ENCODE measurements at regions not wholly inside any gene's neighbourhood (a gene's known extent, or its start where the extent isn't known, plus 50 kb on each side); places are given as distances from the start of the nearest gene placed in this dataset.

DNA sequence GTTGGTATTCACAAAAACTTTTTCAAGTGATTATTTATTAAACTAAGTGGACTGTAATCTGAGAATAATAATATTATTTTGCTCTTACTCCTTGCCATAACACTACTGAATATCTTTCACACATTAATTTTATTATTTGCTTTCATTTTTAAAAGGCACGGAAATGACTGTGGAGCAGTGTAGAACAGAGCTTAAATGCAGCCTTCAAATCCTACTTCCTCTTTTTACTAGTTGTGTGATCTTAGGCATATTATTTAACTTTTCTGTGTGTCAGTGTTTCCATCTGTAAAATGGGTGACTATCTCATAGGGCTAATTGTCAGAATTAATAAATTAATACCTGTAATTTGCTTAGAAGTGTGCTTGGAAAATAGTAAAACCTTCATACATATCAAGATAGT is 55.5 kb upstream of the SLC8A1 start:
- DNase-seq (ENCODE audit: low spot score): no peak

- no peak for DNase-seq (ENCODE audit: low spot score)
Observed at GRCh38 chr2:40510304-40510703, 58.4 kb upstream of the SLC8A1 start.

DNA sequence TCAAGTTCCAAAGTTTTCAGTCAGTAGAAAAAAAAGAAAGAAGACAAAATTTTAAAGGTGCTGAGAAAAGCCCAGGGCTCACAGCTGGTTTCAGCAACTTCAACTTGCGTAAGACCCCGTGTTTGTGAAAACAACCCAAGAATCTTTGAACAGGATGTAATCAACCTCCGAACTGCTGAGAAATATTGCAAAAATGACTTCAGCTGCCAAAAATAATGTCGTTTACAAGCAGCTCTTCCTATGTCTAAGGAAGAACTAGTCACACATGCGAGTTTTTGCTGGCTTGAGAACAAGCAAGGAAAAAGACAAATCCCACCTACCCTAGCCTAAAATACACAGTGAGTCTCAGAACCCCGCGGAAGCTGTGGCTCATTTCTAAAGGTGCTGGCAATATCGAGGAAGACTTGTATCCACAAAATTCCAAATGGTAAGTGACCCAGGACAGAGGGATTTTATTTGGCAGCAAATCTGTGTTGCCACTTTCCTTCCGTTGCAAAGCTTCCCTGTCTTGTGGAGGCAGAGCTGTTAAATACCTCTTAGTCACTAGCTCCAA is 59.8 kb upstream of the SLC8A1 start:
- DNase-seq (ENCODE audit: low spot score): peak; percentile 38

GRCh38 chr2:40512256-40512655 is 60.4 kb upstream of the SLC8A1 start:
- DNase-seq (ENCODE audit: low spot score): no peak

DNA sequence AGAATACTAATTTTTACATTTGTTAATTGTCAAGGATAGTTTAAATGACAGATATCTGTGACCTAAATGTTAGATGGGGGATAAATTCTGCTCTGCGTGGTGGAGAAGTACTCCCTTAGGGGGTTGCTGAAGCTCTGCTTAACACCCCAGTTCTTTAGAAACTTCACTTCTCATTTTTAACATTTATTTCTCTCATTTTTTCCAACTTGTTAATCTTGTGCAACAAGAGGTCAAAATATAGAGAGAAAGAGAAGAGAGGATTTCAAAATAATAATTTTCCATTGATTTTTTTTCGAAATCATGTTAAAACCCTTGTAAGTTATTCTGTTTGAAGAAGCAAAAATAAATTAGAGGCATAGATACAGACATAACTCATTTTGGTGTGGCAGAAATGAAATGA is 61.3 kb upstream of the SLC8A1 start:
- no peak for DNase-seq (ENCODE audit: low spot score)

DNA sequence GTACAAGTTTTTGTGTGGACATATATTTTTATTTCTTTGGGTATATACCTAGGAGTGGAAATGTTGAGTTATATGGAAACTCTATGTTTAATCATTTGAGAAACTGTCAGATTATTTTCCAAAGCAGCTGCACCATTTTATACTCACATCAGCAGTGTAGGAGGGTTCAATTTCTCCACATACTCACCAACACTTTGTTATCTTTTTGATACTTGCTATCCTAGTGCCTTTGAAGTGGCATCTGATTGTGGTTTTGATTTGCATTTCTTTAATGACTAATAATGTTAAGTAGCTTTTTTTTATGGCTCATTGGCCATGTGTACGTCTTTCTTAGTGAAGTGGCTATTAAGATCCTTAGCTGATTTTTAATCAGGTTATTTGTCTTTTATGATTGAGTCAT is 64.7 kb upstream of the SLC8A1 start:
- DNase-seq (ENCODE audit: low spot score): no peak

DNA sequence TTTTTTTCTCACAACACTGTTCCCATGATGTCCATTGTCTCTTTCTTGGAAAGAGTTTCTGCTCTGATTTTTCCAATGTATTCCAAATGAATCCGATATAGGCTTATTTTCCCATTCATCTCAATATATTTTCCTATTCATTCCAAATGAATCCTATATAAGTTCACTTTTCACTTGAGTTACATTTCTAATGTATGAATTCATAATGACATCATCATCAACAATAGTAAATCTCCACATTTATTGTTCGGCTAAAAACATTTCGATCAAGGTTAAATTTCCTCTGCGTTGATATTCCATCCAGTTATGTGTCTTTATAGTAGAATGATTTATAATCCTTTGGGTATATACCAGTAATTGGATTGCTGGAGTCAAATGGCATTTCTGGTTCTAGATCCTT is 76.7 kb upstream of the SLC8A1 start:
- DNase-seq (ENCODE audit: low spot score): no peak

DNA sequence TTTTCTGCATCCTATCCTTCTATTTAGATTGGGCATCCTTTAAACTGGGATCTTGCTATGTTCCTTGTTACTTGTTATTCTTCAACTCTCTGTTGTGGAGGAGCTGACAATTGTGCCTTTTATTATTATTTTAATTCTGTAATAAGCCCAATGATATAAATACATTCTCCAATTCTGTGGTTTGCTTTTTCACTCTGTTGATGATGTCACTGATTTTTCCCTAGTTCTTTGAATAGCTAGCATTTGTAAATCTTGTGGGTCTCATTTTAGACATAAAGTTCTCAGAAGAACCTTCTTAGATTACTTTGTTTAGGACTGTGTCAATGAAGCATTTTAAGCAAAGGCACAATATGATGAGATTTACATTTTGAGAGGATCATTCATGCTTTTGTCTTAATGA is 79.5 kb upstream of the SLC8A1 start:
- DNase-seq (ENCODE audit: low spot score): no peak

GRCh38 chr2:40534528-40534927 is 82.6 kb upstream of the SLC8A1 start:
- no peak for DNase-seq (ENCODE audit: low spot score)

GRCh38 chr2:40535972-40536371 is 84.1 kb upstream of the SLC8A1 start:
- no peak for DNase-seq (ENCODE audit: low spot score)

DNA sequence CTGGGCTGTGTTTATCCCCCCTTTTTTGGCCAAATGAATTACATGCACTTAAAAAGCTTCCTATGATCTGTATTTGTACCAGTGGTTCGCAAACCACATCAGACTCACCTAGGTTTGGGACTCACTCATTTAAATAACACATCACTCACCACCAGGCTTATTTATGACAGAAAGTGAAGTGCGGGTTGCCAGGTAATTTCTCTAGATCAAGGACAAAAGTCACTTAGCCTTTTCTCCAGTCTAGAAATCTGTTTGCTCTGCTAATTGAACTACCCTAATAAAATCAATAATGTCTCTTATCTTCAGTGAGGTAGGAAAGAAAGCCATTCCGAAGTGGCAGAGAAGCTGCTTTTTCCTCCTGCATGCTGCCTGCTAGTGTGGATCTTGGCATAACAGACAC is 88.1 kb upstream of the SLC8A1 start:
- DNase-seq (ENCODE audit: low spot score): no peak

DNA sequence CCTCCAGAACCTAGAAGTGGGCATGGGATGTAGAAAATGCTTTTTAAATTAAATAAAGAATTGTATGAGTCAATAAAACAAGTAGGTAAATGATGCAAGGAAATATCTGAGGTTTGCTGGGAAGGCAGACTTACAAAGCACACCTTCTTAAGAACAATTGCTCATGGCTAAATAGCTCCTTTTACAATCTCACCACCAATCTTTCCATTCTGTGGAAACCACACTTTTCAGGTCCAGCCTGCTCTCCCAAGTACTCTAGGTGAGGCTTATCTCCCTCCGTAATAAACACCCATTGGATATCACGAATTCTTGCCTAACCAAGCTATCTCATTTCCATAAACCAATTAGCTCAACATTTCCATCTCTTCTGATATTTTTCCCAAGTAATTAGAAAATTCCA is 91.5 kb upstream of the SLC8A1 start:
- DNase-seq (ENCODE audit: low spot score): no peak

GRCh38 chr2:40544072-40544471 is 92.2 kb upstream of the SLC8A1 start:
- DNase-seq (ENCODE audit: low spot score): no peak

DNA sequence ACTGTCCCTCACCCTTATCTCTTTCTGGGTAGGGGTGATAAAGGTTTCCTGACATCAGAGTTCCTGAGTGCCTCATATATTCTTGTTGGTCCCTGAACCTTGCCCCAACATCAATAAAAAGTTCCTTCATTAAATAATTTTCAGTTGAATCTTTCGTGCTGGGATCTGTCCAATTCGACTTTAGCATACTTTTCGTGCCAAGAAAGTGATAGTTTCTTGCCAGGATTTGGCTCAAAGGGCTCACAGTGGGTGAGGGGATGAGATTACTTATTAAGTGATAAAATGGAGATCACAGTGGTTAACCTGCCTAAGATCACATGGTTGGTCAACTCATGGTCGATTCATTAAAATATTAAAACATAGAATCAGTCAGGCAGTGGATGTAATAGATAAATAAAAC is 93.8 kb upstream of the SLC8A1 start:
- no peak for DNase-seq (ENCODE audit: low spot score)

- no peak for DNase-seq (ENCODE audit: low spot score)
Observed at GRCh38 chr2:40546439-40547191, 94.7 kb upstream of the SLC8A1 start.

DNA sequence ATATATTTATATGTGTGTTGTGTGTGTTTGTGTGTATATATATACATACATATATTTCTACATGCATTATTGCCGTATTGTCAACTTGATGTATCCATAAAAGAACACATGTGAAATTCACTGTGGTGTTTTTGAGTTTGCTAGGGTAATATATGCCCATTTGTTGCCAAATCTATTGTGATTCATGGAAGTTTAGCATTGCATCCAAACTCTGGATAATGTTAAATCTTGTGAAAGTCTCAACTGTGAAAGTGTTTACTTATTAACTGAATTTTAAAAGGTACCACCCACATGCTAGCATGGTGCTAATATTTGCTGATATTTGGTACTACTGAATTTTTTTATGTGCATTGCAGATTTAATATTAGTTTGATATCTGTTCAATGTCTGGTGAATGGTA is 96.6 kb upstream of the SLC8A1 start:
- DNase-seq (ENCODE audit: low spot score): no peak

DNA sequence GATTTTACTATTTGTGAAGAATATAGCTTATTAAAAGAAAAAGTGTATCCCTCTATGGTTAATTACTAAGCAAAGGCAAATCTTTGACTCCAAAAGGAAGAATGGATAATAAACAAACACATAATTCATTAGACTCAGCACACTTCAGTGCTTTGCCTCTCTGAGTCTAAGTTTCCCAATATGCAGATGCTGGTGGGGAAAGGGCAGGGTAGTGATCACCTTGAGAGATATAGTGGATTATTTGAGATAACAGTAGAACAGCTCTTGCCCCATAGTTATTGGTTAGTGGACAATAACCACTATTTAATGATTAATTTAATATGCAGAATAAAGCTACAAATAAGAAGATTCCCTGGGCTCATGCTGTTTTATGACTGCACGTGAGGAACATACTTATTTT is 98.2 kb upstream of the SLC8A1 start:
- no peak for DNase-seq (ENCODE audit: low spot score)

- no peak for DNase-seq (ENCODE audit: low spot score)
Observed at GRCh38 chr2:40551081-40551480, 99.2 kb upstream of the SLC8A1 start.

- peak; percentile 26 for DNase-seq (ENCODE audit: low spot score)
Observed at GRCh38 chr2:40554665-40555294, 102.9 kb upstream of the SLC8A1 start.

GRCh38 chr2:40556293-40556692 is 104.4 kb upstream of the SLC8A1 start:
- no peak for DNase-seq (ENCODE audit: low spot score)

GRCh38 chr2:40556739-40557138 is 104.8 kb upstream of the SLC8A1 start:
- DNase-seq (ENCODE audit: low spot score): no peak

GRCh38 chr2:40558761-40559160 is 106.9 kb upstream of the SLC8A1 start:
- no peak for DNase-seq (ENCODE audit: low spot score)

DNA sequence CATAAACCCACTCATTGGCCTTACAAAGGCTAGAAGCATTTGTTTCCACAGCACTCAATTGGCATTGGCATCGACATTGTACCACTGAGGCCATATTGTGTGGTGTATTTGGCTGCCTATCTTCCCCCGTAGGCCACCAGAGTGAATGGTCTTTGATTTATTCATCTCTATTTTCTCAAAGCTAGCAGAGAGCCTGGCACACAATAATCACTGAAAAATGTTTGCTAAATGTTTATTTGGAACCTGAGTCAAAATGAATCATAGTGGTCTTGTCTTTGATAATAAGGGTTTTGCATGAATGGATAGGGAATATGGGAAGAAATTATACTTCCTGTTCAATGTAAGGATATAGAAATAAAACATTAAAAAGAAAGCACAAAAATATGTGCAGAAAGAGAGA is 107.3 kb upstream of the SLC8A1 start:
- DNase-seq (ENCODE audit: low spot score): no peak

DNA sequence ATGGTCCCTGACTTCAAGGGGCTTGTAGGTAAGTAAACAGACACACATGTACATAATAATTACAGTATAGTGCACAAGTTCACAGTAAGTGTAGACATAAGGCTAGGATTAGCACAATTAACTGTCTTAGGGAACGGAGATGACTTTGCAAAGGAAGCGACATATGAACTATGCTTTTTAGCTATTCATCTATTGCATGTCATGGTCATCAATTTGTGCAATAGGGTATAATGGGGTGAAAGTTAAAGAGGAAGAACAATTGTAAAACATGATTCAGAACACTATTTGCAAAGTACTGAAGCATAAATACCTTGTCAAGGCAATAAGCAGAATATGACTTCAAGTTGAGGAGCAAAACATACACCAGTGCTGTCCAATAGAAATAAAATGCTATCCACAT is 112.3 kb upstream of the SLC8A1 start:
- DNase-seq (ENCODE audit: low spot score): no peak

Data from kidney capillary endothelial cell (primary cell).